HEK293 (cell line): ENCODE measurements at regions not wholly inside any gene's neighbourhood (a gene's known extent, or its start where the extent isn't known, plus 50 kb on each side); places are given as distances from the start of the nearest gene placed in this dataset.

Source experiments
- CTCF ChIA-PET: fragments of 350-600 bp; formaldehyde crosslinking; extraction: SDS; loops from one replicate; lab custom pipeline; 2021; ENCODE audit warnings: antibody characterized with exemption; lab: Yijun Ruan, JAX
- POLR2A ChIA-PET: fragments of 300-600 bp; formaldehyde crosslinking; extraction: SDS; loops from one replicate; lab custom pipeline; 2020; ENCODE audit warnings: antibody characterized with exemption, inconsistent platforms; lab: Yijun Ruan, JAX
- H3K27ac ChIP-seq: fragments of 200-500 bp; sonication (Bioruptor generic); 2 replicates; pipeline ENCODE4 v1.5.1; 2014; ENCODE audit warnings: low read depth, low read length, control low read depth, inconsistent platforms; ENCODE audit errors: extremely low read depth
- H3K36me3 ChIP-seq, 2 experiments: fragments of 200-500 bp in 1 of 2; sonication (Bioruptor generic) in 1 of 2; 1 replicate in 1 of 2; 2 replicates in 1 of 2; pipeline ENCODE4 v1.5.1; 2014 to 2017; ENCODE audit warnings: inconsistent platforms in 2 of 2, low read length in 2 of 2; ENCODE audit not compliant: control insufficient read depth in 2 of 2, insufficient read depth in 1 of 2
- H3K4me1 ChIP-seq: fragments of 200-500 bp; sonication (Bioruptor generic); 2 replicates; pipeline ENCODE4 v1.5.1; 2014; ENCODE audit warnings: mild to moderate bottlenecking, low read length, inconsistent platforms; ENCODE audit not compliant: control insufficient read depth, insufficient read depth
- H3K4me3 ChIP-seq: 2 replicates; pipeline ENCODE4 v1.5.1; 2011; ENCODE audit warnings: low read depth, mild to moderate bottlenecking, control low read depth, low read length, moderate library complexity
- H3K9me3 ChIP-seq: fragments of 200-500 bp; sonication (Bioruptor generic); 2 replicates; pipeline ENCODE4 v1.5.1; 2014; ENCODE audit warnings: low read depth, low read length, inconsistent platforms; ENCODE audit not compliant: control insufficient read depth, insufficient read depth
- BCL6B ChIP-seq: fragments of 450-650 bp; formaldehyde crosslinking; IDR thresholded peaks from 2 replicates; pipeline ENCODE4 v1.5.1; 2017; ENCODE audit warnings: missing biosample characterization, missing genetic modification characterization
- OVOL3 ChIP-seq: fragments of 450-650 bp; formaldehyde crosslinking; IDR thresholded peaks from 2 replicates; pipeline ENCODE4 v1.5.1; 2016; ENCODE audit warnings: missing biosample characterization, missing genetic modification characterization
- SCRT1 ChIP-seq: fragments of 450-650 bp; formaldehyde crosslinking; IDR thresholded peaks from 2 replicates; pipeline ENCODE4 v1.5.1; 2016; ENCODE audit warnings: missing biosample characterization, missing genetic modification characterization, borderline replicate concordance
- ZBTB20 ChIP-seq: fragments of 450-650 bp; formaldehyde crosslinking; IDR thresholded peaks from 2 replicates; pipeline ENCODE4 v1.5.1; 2016; ENCODE audit warnings: missing biosample characterization, missing genetic modification characterization
- ZBTB21 ChIP-seq: fragments of 450-650 bp; formaldehyde crosslinking; IDR thresholded peaks from 2 replicates; pipeline ENCODE4 v1.5.1; 2017; ENCODE audit warnings: missing biosample characterization, missing genetic modification characterization
- ZFP37 ChIP-seq: fragments of 450-650 bp; formaldehyde crosslinking; IDR thresholded peaks from 2 replicates; pipeline ENCODE4 v1.5.1; 2016; ENCODE audit warnings: missing biosample characterization, missing genetic modification characterization
- ZNF146 ChIP-seq: fragments of 450-650 bp; formaldehyde crosslinking; IDR thresholded peaks from 2 replicates; pipeline ENCODE4 v1.5.1; 2016; ENCODE audit warnings: missing biosample characterization, missing genetic modification characterization
- ZNF184 ChIP-seq: fragments of 450-650 bp; IDR thresholded peaks from 2 replicates; pipeline ENCODE4 v1.5.1; 2018; ENCODE audit warnings: missing biosample characterization, mild to moderate bottlenecking, missing genetic modification characterization
- ZNF280D ChIP-seq: fragments of 450-650 bp; formaldehyde crosslinking; IDR thresholded peaks from 2 replicates; pipeline ENCODE4 v1.5.1; 2016; ENCODE audit warnings: missing biosample characterization, missing genetic modification characterization
- ZNF311 ChIP-seq: fragments of 450-650 bp; formaldehyde crosslinking; IDR thresholded peaks from 2 replicates; pipeline ENCODE4 v1.5.1; 2017; ENCODE audit warnings: missing biosample characterization, missing genetic modification characterization, borderline replicate concordance
- ZNF354C ChIP-seq: fragments of 450-650 bp; formaldehyde crosslinking; IDR thresholded peaks from 2 replicates; pipeline ENCODE4 v1.5.1; 2016; ENCODE audit warnings: missing biosample characterization, missing genetic modification characterization, low read depth, borderline replicate concordance
- ZNF529 ChIP-seq: fragments of 450-650 bp; formaldehyde crosslinking; IDR thresholded peaks from 2 replicates; pipeline ENCODE4 v1.5.1; 2017; ENCODE audit warnings: missing genetic modification characterization, missing biosample characterization; ENCODE audit not compliant: insufficient replicate concordance
- ZNF558 ChIP-seq: fragments of 450-650 bp; formaldehyde crosslinking; IDR thresholded peaks from 2 replicates; pipeline ENCODE4 v1.5.1; 2016; ENCODE audit warnings: missing biosample characterization, missing genetic modification characterization
- ZNF654 ChIP-seq: fragments of 450-650 bp; formaldehyde crosslinking; IDR thresholded peaks from 2 replicates; pipeline ENCODE4 v1.5.1; 2016; ENCODE audit warnings: low read depth, missing biosample characterization, missing genetic modification characterization
- ZNF768 ChIP-seq: fragments of 450-650 bp; formaldehyde crosslinking; IDR thresholded peaks from 2 replicates; pipeline ENCODE4 v1.5.1; 2018; ENCODE audit warnings: missing biosample characterization, mild to moderate bottlenecking, missing genetic modification characterization
- ZNF785 ChIP-seq: fragments of 450-650 bp; formaldehyde crosslinking; IDR thresholded peaks from 2 replicates; pipeline ENCODE4 v1.5.1; 2016; ENCODE audit warnings: missing biosample characterization, missing genetic modification characterization
- ZSCAN23 ChIP-seq: fragments of 450-650 bp; formaldehyde crosslinking; IDR thresholded peaks from 2 replicates; pipeline ENCODE4 v1.5.1; 2016; ENCODE audit warnings: missing biosample characterization, missing genetic modification characterization
- ZSCAN30 ChIP-seq: fragments of 450-650 bp; IDR thresholded peaks from 2 replicates; pipeline ENCODE4 v1.5.1; 2018; ENCODE audit warnings: missing biosample characterization, mild to moderate bottlenecking, missing genetic modification characterization, moderate library complexity
- TF ChIP-seq, protein P1 (sequence below): fragments of 450-650 bp; formaldehyde crosslinking; IDR thresholded peaks from 2 replicates; pipeline ENCODE4 v1.5.1; 2016; ENCODE audit warnings: missing biosample characterization, missing genetic modification characterization
- TF ChIP-seq, protein P2 (sequence below): fragments of 450-650 bp; formaldehyde crosslinking; IDR thresholded peaks from 2 replicates; pipeline ENCODE4 v1.5.1; 2016; ENCODE audit warnings: missing biosample characterization, missing genetic modification characterization

GRCh38 chr9:34907044-34907443, 51.0 kb upstream of the PHF24 start:
- Histone ChIP-seq H3K27ac (no peak overlapping the region), H3K9me3 (no peaks in the 10 kb centered on the region), H3K4me1 (no peaks in the 10 kb centered on the region), H3K4me3 (no peak overlapping the region), H3K36me3 (no peaks in the 10 kb centered on the region)
- TF ChIP-seq ZFP37 (no peak), ZBTB21 (tag by site-specific recombination) (no peak), ZNF768 (tag by site-specific recombination) (no peak), ZNF184 (no peak), ZNF558 (tag by site-specific recombination) (no peak), OVOL3 (no peak), ZNF311 (tag by site-specific recombination) (no peak), ZNF280D (tag by site-specific recombination) (no peak), ZNF529 (tag by site-specific recombination) (no peak), ZNF354C (tag by site-specific recombination) (no peak), ZSCAN30 (tag by site-specific recombination) (no peak), ZSCAN23 (tag by site-specific recombination) (no peak), ZNF146 (tag by site-specific recombination) (no peak), BCL6B (no peak)
- TF ChIP-seq, protein P1, sequence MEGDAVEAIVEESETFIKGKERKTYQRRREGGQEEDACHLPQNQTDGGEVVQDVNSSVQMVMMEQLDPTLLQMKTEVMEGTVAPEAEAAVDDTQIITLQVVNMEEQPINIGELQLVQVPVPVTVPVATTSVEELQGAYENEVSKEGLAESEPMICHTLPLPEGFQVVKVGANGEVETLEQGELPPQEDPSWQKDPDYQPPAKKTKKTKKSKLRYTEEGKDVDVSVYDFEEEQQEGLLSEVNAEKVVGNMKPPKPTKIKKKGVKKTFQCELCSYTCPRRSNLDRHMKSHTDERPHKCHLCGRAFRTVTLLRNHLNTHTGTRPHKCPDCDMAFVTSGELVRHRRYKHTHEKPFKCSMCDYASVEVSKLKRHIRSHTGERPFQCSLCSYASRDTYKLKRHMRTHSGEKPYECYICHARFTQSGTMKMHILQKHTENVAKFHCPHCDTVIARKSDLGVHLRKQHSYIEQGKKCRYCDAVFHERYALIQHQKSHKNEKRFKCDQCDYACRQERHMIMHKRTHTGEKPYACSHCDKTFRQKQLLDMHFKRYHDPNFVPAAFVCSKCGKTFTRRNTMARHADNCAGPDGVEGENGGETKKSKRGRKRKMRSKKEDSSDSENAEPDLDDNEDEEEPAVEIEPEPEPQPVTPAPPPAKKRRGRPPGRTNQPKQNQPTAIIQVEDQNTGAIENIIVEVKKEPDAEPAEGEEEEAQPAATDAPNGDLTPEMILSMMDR (tag by site-specific recombination) = no peak
- TF ChIP-seq, protein P2, sequence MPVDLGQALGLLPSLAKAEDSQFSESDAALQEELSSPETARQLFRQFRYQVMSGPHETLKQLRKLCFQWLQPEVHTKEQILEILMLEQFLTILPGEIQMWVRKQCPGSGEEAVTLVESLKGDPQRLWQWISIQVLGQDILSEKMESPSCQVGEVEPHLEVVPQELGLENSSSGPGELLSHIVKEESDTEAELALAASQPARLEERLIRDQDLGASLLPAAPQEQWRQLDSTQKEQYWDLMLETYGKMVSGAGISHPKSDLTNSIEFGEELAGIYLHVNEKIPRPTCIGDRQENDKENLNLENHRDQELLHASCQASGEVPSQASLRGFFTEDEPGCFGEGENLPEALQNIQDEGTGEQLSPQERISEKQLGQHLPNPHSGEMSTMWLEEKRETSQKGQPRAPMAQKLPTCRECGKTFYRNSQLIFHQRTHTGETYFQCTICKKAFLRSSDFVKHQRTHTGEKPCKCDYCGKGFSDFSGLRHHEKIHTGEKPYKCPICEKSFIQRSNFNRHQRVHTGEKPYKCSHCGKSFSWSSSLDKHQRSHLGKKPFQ (tag by site-specific recombination) = no peak
- POLR2A ChIA-PET = no interaction called here
- CTCF ChIA-PET = no interaction called here

- Histone ChIP-seq H3K4me3 (no peak overlapping the region), H3K27ac (no peak overlapping the region), H3K9me3 (no peaks in the 10 kb centered on the region), H3K36me3 (no peaks in the 10 kb centered on the region), H3K4me1 (no peaks in the 10 kb centered on the region)
- ChIA-PET CTCF (interaction anchor here (0.5 to 6.9 kb wide), 92 partner anchors 9 to 1407 kb away, joined by 3 to 124 read pairs (median 4); partner anchors contain the start of genes CCL27, DNAJB5, FANCG and PIGO), POLR2A (interaction anchor here (0.5 to 1.2 kb wide), 7 partner anchors 86 to 733 kb away, joined by 4 to 7 read pairs (median 5); partner anchors contain the start of genes FANCG and VCP)
- no peak for TF ChIP-seq SCRT1 (tag by site-specific recombination)
- peak; percentile 92 for TF ChIP-seq ZNF654 (tag by site-specific recombination)
- TF ChIP-seq ZBTB20 (tag by site-specific recombination) = no peak
- TF ChIP-seq, protein P1 (tag by site-specific recombination) = peak; percentile 49
- no peak for TF ChIP-seq ZNF785 (tag by site-specific recombination)
Observed at GRCh38 chr9:34899535-34900158, 58.4 kb upstream of the PHF24 start.
